ENCODE measurements at regions not wholly inside any gene's neighbourhood (a gene's known extent, or its start where the extent isn't known, plus 50 kb on each side); places are given as distances from the start of the nearest gene placed in this dataset.

- no peak for TF ChIP-seq NFIC (IDR thresholded peaks at IDR 0.05)
- no peak for TF ChIP-seq TEAD4 (IDR thresholded peaks at IDR 0.05)
Measured at GRCh38 chr1:102821707-102822106, 286.6 kb downstream of the COL11A1 start.

GRCh38 chr1:102800406-102800805, 307.9 kb downstream of the COL11A1 start:
- TF ChIP-seq ZBTB7A (IDR thresholded peaks at IDR 0.05; ENCODE audit: low read depth) (no peak), EP300 (IDR thresholded peaks at IDR 0.05; ENCODE audit: borderline replicate concordance) (no peak), TAF1 (IDR thresholded peaks at IDR 0.05; ENCODE audit: low read depth) (no peak), REST (IDR thresholded peaks at IDR 0.05; ENCODE audit: low read depth) (no peak), RAD21 (IDR thresholded peaks at IDR 0.05; ENCODE audit: low read depth) (no peak), YY1 (IDR thresholded peaks at IDR 0.05; ENCODE audit: low read depth) (no peak), EGR1 (IDR thresholded peaks at IDR 0.05) (no peak), NFIC (IDR thresholded peaks at IDR 0.05) (no peak), FOXM1 (IDR thresholded peaks at IDR 0.05; ENCODE audit: borderline replicate concordance, low read depth) (no peak), CEBPB (IDR thresholded peaks at IDR 0.05) (no peak), TEAD4 (IDR thresholded peaks at IDR 0.05) (no peak)
- TF ChIP-seq, protein P1, sequence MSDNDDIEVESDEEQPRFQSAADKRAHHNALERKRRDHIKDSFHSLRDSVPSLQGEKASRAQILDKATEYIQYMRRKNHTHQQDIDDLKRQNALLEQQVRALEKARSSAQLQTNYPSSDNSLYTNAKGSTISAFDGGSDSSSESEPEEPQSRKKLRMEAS (IDR thresholded peaks at IDR 0.05): no peak
- TF ChIP-seq, protein P2, sequence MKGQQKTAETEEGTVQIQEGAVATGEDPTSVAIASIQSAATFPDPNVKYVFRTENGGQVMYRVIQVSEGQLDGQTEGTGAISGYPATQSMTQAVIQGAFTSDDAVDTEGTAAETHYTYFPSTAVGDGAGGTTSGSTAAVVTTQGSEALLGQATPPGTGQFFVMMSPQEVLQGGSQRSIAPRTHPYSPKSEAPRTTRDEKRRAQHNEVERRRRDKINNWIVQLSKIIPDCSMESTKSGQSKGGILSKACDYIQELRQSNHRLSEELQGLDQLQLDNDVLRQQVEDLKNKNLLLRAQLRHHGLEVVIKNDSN (IDR thresholded peaks at IDR 0.05): no peak

DNA sequence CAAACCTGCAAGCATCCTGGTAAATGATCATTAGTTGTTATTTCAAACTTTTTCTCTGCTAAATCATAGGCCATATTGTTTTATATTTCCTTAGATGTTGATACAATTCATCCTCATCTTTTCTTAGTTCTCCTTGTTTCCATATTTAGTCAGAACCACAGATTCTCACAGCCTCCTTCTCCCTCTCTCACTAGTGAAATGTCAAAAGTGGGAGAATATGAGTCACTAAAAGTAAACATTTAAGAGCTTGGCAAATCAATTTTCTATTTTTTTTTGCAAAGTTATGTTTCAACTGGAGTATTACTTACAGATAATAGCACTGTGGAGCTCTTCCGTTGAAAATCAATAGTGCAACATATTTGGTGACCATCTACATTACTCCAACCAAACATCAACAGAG, 308.8 kb downstream of the COL11A1 start:
- TF ChIP-seq FOXM1 (IDR thresholded peaks at IDR 0.05; ENCODE audit: borderline replicate concordance, low read depth) (no peak), NFIC (IDR thresholded peaks at IDR 0.05) (no peak), CREB1 (IDR thresholded peaks at IDR 0.05; ENCODE audit: low read depth) (no peak), EGR1 (IDR thresholded peaks at IDR 0.05) (no peak)
- TF ChIP-seq, protein P2 (IDR thresholded peaks at IDR 0.05): no peak
- TF ChIP-seq, protein P1 (IDR thresholded peaks at IDR 0.05): no peak

GRCh38 chr1:102798718-102799117, 309.6 kb downstream of the COL11A1 start:
- TF ChIP-seq FOXM1 (IDR thresholded peaks at IDR 0.05; ENCODE audit: borderline replicate concordance, low read depth) (no peak), RAD21 (IDR thresholded peaks at IDR 0.05; ENCODE audit: low read depth) (no peak)

GRCh38 chr1:102796429-102796828, 311.9 kb downstream of the COL11A1 start:
- no peak for TF ChIP-seq EGR1 (IDR thresholded peaks at IDR 0.05)
- no peak for TF ChIP-seq NFIC (IDR thresholded peaks at IDR 0.05)
- TF ChIP-seq CEBPB (IDR thresholded peaks at IDR 0.05): no peak
- no peak for TF ChIP-seq TEAD4 (IDR thresholded peaks at IDR 0.05)
- no peak for TF ChIP-seq FOXM1 (IDR thresholded peaks at IDR 0.05; ENCODE audit: borderline replicate concordance, low read depth)
- no peak for TF ChIP-seq EP300 (IDR thresholded peaks at IDR 0.05; ENCODE audit: borderline replicate concordance)
- no peak for TF ChIP-seq REST (IDR thresholded peaks at IDR 0.05; ENCODE audit: low read depth)
- TF ChIP-seq TAF1 (IDR thresholded peaks at IDR 0.05; ENCODE audit: low read depth): no peak
- no peak for TF ChIP-seq TCF12 (IDR thresholded peaks at IDR 0.05; ENCODE audit: low read depth)
- TF ChIP-seq, protein P2 (IDR thresholded peaks at IDR 0.05): no peak
- no peak for TF ChIP-seq ZBTB7A (IDR thresholded peaks at IDR 0.05; ENCODE audit: low read depth)
- TF ChIP-seq, protein P1 (IDR thresholded peaks at IDR 0.05): no peak
- no peak for TF ChIP-seq CREB1 (IDR thresholded peaks at IDR 0.05; ENCODE audit: low read depth)
- TF ChIP-seq YY1 (IDR thresholded peaks at IDR 0.05; ENCODE audit: low read depth): no peak
- TF ChIP-seq RAD21 (IDR thresholded peaks at IDR 0.05; ENCODE audit: low read depth): no peak

DNA sequence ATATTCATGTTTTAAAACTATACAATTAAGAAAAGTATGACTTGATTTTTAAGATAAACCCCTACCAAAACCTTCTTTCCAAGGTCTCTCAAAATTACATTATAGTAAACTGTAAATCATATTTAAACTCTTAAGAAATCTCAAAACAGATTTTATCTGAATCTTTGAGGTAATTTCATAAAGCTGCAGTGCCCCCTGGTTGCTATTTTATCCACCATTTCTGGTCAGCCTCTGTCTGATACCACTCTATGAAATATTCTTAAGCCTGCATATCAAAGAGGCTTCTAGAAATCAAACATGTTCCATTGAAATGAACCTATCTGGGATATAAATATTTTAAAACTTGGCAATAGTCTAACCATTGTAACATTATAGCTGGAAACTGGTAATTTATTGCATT, 317.3 kb downstream of the COL11A1 start:
- TF ChIP-seq REST (IDR thresholded peaks at IDR 0.05; ENCODE audit: low read depth) (no peak), ZBTB7A (IDR thresholded peaks at IDR 0.05; ENCODE audit: low read depth) (no peak), RAD21 (IDR thresholded peaks at IDR 0.05; ENCODE audit: low read depth) (peak; percentile 44)
- TF ChIP-seq, protein P2 (IDR thresholded peaks at IDR 0.05): no peak
